WTC11 (cell line): ENCODE measurements at regions not wholly inside any gene's neighbourhood (a gene's known extent, or its start where the extent isn't known, plus 50 kb on each side); places are given as distances from the start of the nearest gene placed in this dataset.

Source experiments
- ATAC-seq: fragments of 200-7000 bp; cut with Tn5 transposase; 2 replicates; pipeline ENCODE4 v1.10.0; 2021; ENCODE audit warnings: mild to moderate bottlenecking, moderate library complexity
- CTCF ChIA-PET: fragments of 300-600 bp; sonication (Branson Sonifier 250); formaldehyde crosslinking; loops from one replicate; lab custom pipeline; 2021; ENCODE audit warnings: antibody characterized with exemption; lab: Charles Lee
- POLR2A ChIA-PET: fragments of 350-600 bp; sonication (Branson Sonifier 250); formaldehyde crosslinking; loops from one replicate; lab custom pipeline; 2021; ENCODE audit warnings: antibody characterized with exemption; lab: Charles Lee
- DNase-seq: peaks from one replicate; pipeline ENCODE4 v3.0.0; 2021; ENCODE audit warnings: low spot score
- H3K27ac Mint-ChIP-seq: 2 replicates; pipeline ENCODE4 v1.8.0; 2021; ENCODE audit warnings: mixed read lengths
- H3K27me3 Mint-ChIP-seq: 2 replicates; pipeline ENCODE4 v1.8.0; 2021; ENCODE audit warnings: low read depth, mild to moderate bottlenecking, moderate library complexity, mixed read lengths
- H3K36me3 Mint-ChIP-seq: 2 replicates; pipeline ENCODE4 v1.8.0; 2021; ENCODE audit warnings: mixed read lengths
- H3K4me1 Mint-ChIP-seq: 2 replicates; pipeline ENCODE4 v1.8.0; 2022; ENCODE audit warnings: mixed read lengths
- H3K4me3 Mint-ChIP-seq: 2 replicates; pipeline ENCODE4 v1.8.0; 2021; ENCODE audit warnings: mild to moderate bottlenecking, moderate library complexity, mixed read lengths
- H3K9me3 Mint-ChIP-seq: 2 replicates; pipeline ENCODE4 v1.8.0; 2021; ENCODE audit warnings: mixed read lengths
- ERG ChIP-seq: fragments of 250-450 bp; sonication (Bioruptor Pico); IDR thresholded peaks from 2 replicates; pipeline ENCODE4 v1.8.0; 2021; ENCODE audit warnings: mild to moderate bottlenecking
- ESRRA ChIP-seq: sonication (generic); formaldehyde crosslinking; IDR thresholded peaks from 2 replicates; pipeline ENCODE4 v1.8.1; 2022; ENCODE audit warnings: mild to moderate bottlenecking, missing genetic modification reagents, borderline replicate concordance
- GABPB1 ChIP-seq: sonication (generic); formaldehyde crosslinking; IDR thresholded peaks from 2 replicates; pipeline ENCODE4 v1.8.1; 2023; ENCODE audit warnings: mild to moderate bottlenecking, missing genetic modification reagents
- HMGA2 ChIP-seq: fragments of 250-450 bp; sonication (Bioruptor Pico); IDR thresholded peaks from 2 replicates; pipeline ENCODE4 v1.4.0; 2021; ENCODE audit warnings: mild to moderate bottlenecking, moderate library complexity
- MLX ChIP-seq: sonication (generic); formaldehyde crosslinking; IDR thresholded peaks from 2 replicates; pipeline ENCODE4 v1.8.1; 2023; ENCODE audit warnings: mild to moderate bottlenecking, missing genetic modification reagents, moderate library complexity
- MYBL2 ChIP-seq: sonication (generic); formaldehyde crosslinking; IDR thresholded peaks from 2 replicates; pipeline ENCODE4 v1.8.1; 2023; ENCODE audit warnings: mild to moderate bottlenecking, moderate library complexity, missing genetic modification reagents
- NR2C2 ChIP-seq: sonication (generic); formaldehyde crosslinking; IDR thresholded peaks from 2 replicates; pipeline ENCODE4 v1.8.0; 2022; ENCODE audit warnings: mild to moderate bottlenecking, missing genetic modification reagents
- SP1 ChIP-seq: sonication (generic); formaldehyde crosslinking; conservative IDR thresholded peaks from 2 replicates; pipeline ENCODE4 v1.8.1; 2022; ENCODE audit warnings: missing genetic modification reagents
- TP53 ChIP-seq: sonication (generic); formaldehyde crosslinking; IDR thresholded peaks from 2 replicates; pipeline ENCODE4 v1.8.1; 2023; ENCODE audit warnings: mild to moderate bottlenecking, missing genetic modification reagents
- ZBTB43 ChIP-seq: sonication (generic); formaldehyde crosslinking; IDR thresholded peaks from 2 replicates; pipeline ENCODE4 v1.8.1; 2023; ENCODE audit warnings: mild to moderate bottlenecking, missing genetic modification reagents
- ZNF121 ChIP-seq: sonication (generic); formaldehyde crosslinking; IDR thresholded peaks from 2 replicates; pipeline ENCODE4 v1.8.0; 2023; ENCODE audit warnings: missing genetic modification reagents
- ZNF281 ChIP-seq: sonication (generic); formaldehyde crosslinking; IDR thresholded peaks from 2 replicates; pipeline ENCODE4 v1.8.0; 2023; ENCODE audit warnings: mild to moderate bottlenecking, missing genetic modification reagents
- ZNF317 ChIP-seq: sonication (generic); formaldehyde crosslinking; IDR thresholded peaks from 2 replicates; pipeline ENCODE4 v1.8.1; 2023; ENCODE audit warnings: low read depth, mild to moderate bottlenecking, moderate library complexity, missing genetic modification reagents, borderline replicate concordance
- ZNF416 ChIP-seq: fragments of 250-450 bp; sonication (Bioruptor Pico); IDR thresholded peaks from 2 replicates; pipeline ENCODE4 v1.9.0; 2021; ENCODE audit warnings: mild to moderate bottlenecking, inconsistent platforms
- ZNF671 ChIP-seq: fragments of 250-450 bp; sonication (Bioruptor Pico); IDR thresholded peaks from 2 replicates; pipeline ENCODE4 v1.8.0; 2021; ENCODE audit warnings: mild to moderate bottlenecking
- TF ChIP-seq, protein P1 (sequence below): fragments of 250-450 bp; sonication (Bioruptor Pico); IDR thresholded peaks from 2 replicates; pipeline ENCODE4 v1.9.0; 2021; ENCODE audit warnings: mild to moderate bottlenecking, borderline replicate concordance
- TF ChIP-seq, protein P2 (sequence below): sonication (generic); formaldehyde crosslinking; IDR thresholded peaks from 2 replicates; pipeline ENCODE4 v1.8.0; 2022; ENCODE audit warnings: mild to moderate bottlenecking, missing genetic modification reagents

DNA sequence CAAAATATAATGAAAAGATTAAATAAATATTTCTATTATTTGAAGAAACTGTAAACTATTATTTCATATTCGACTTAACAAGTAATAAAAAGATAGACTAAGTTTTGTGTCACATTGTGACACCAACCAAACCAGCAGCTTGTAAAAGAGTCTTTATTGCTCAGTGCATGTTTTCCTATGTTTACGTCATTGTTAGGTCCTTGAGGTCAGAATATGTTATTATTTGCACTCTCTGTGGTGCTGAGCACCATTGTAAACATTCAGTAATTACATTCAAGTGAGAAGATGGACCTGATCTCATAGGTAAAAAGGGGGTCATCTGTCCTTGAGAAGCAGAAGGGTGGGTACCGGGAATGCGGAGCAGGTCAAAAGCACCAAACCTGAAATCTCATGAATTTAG lies 1999.1 kb upstream of the CELF4 start:
- TF ChIP-seq ZNF671 (CRISPR knock-in tag) (no peak), ZNF416 (no peak), ZNF281 (CRISPR knock-in tag) (no peak), HMGA2 (CRISPR knock-in tag) (no peak), ESRRA (CRISPR knock-in tag) (no peak), ZNF317 (CRISPR knock-in tag) (no peak)
- CTCF ChIA-PET: no interaction called here
- no peak overlapping the region for H3K27ac Mint-ChIP-seq
- peaks cover 4% of the 10 kb centered on the region; the same call in 1 of the 2 replicates for H3K36me3 Mint-ChIP-seq
- H3K4me1 Mint-ChIP-seq: peaks cover 9% of the 10 kb centered on the region
- no peak for DNase-seq
- POLR2A ChIA-PET: no interaction called here
- H3K9me3 Mint-ChIP-seq: 0 out of 2 replicates have a peak, but pooled peaks cover 3% of the 10 kb centered on the region
- H3K27me3 Mint-ChIP-seq: no peaks in the 10 kb centered on the region
- no peak overlapping the region for H3K4me3 Mint-ChIP-seq
- ATAC-seq: no peak

GRCh38 chr18:39561126-39561525 lies 1995.5 kb upstream of the CELF4 start:
- Mint-ChIP-seq H3K27ac (no peak overlapping the region), H3K27me3 (no peaks in the 10 kb centered on the region), H3K9me3 (0 out of 2 replicates have a peak, but pooled peaks cover 3% of the 10 kb centered on the region), H3K4me1 (peaks cover 9% of the 10 kb centered on the region), H3K4me3 (no peak overlapping the region), H3K36me3 (peaks cover 4% of the 10 kb centered on the region; the same call in 1 of the 2 replicates)
- no peak for ATAC-seq
- TF ChIP-seq ZNF121 (no peak), MYBL2 (CRISPR knock-in tag) (no peak), ESRRA (CRISPR knock-in tag) (no peak), ZNF416 (no peak), NR2C2 (CRISPR knock-in tag) (no peak), MLX (no peak), SP1 (CRISPR knock-in tag) (no peak), TP53 (CRISPR knock-in tag) (no peak), GABPB1 (CRISPR knock-in tag) (no peak), ERG (CRISPR knock-in tag) (no peak), ZNF281 (CRISPR knock-in tag) (no peak), ZBTB43 (CRISPR knock-in tag) (no peak)
- TF ChIP-seq, protein P1, sequence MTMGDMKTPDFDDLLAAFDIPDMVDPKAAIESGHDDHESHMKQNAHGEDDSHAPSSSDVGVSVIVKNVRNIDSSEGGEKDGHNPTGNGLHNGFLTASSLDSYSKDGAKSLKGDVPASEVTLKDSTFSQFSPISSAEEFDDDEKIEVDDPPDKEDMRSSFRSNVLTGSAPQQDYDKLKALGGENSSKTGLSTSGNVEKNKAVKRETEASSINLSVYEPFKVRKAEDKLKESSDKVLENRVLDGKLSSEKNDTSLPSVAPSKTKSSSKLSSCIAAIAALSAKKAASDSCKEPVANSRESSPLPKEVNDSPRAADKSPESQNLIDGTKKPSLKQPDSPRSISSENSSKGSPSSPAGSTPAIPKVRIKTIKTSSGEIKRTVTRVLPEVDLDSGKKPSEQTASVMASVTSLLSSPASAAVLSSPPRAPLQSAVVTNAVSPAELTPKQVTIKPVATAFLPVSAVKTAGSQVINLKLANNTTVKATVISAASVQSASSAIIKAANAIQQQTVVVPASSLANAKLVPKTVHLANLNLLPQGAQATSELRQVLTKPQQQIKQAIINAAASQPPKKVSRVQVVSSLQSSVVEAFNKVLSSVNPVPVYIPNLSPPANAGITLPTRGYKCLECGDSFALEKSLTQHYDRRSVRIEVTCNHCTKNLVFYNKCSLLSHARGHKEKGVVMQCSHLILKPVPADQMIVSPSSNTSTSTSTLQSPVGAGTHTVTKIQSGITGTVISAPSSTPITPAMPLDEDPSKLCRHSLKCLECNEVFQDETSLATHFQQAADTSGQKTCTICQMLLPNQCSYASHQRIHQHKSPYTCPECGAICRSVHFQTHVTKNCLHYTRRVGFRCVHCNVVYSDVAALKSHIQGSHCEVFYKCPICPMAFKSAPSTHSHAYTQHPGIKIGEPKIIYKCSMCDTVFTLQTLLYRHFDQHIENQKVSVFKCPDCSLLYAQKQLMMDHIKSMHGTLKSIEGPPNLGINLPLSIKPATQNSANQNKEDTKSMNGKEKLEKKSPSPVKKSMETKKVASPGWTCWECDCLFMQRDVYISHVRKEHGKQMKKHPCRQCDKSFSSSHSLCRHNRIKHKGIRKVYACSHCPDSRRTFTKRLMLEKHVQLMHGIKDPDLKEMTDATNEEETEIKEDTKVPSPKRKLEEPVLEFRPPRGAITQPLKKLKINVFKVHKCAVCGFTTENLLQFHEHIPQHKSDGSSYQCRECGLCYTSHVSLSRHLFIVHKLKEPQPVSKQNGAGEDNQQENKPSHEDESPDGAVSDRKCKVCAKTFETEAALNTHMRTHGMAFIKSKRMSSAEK: no peak
- TF ChIP-seq, protein P2, sequence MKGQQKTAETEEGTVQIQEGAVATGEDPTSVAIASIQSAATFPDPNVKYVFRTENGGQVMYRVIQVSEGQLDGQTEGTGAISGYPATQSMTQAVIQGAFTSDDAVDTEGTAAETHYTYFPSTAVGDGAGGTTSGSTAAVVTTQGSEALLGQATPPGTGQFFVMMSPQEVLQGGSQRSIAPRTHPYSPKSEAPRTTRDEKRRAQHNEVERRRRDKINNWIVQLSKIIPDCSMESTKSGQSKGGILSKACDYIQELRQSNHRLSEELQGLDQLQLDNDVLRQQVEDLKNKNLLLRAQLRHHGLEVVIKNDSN (CRISPR knock-in tag): no peak
- ChIA-PET POLR2A (no interaction called here), CTCF (no interaction called here)
- DNase-seq: no peak
